Activated CD4-positive, CD25-positive, alpha-beta regulatory T cell treated with anti-CD3 and anti-CD28 coated beads, Interleukin-2, amount 50 U/mL, for 16 hours (primary cell): ENCODE measurements at regions not wholly inside any gene's neighbourhood (a gene's known extent, or its start where the extent isn't known, plus 50 kb on each side); places are given as distances from the start of the nearest gene placed in this dataset.

Experiments
- DNase-seq: peaks from one replicate; pipeline ENCODE4 v3.0.0-alpha.2; 2020; ENCODE audit warnings: low read depth, low spot score

GRCh38 chr1:244106837-244107493 is 55.9 kb downstream of the ZBTB18 start:
- no peak for DNase-seq

- DNase-seq, result no peak
Measured at GRCh38 chr1:244111027-244111426, 59.9 kb downstream of the ZBTB18 start.

GRCh38 chr1:244112041-244112440 is 61.0 kb downstream of the ZBTB18 start:
- no peak for DNase-seq

- DNase-seq, result no peak
Measured at GRCh38 chr1:244112636-244113035, 61.6 kb downstream of the ZBTB18 start.

GRCh38 chr1:244113532-244114320 is 62.6 kb downstream of the ZBTB18 start:
- no peak for DNase-seq

GRCh38 chr1:244114892-244115291 is 63.8 kb downstream of the ZBTB18 start:
- DNase-seq, result no peak

- no peak for DNase-seq
Measured at GRCh38 chr1:244116946-244117345, 65.9 kb downstream of the ZBTB18 start.

- no peak for DNase-seq
Measured at GRCh38 chr1:244118109-244118761, 67.2 kb downstream of the ZBTB18 start.

- no peak for DNase-seq
Measured at GRCh38 chr1:244128591-244129383, 77.7 kb downstream of the ZBTB18 start.

GRCh38 chr1:244137276-244137675 is 86.2 kb downstream of the ZBTB18 start:
- no peak for DNase-seq

- no peak for DNase-seq
Measured at GRCh38 chr1:244137725-244138124, 86.6 kb downstream of the ZBTB18 start.

- no peak for DNase-seq
Measured at GRCh38 chr1:244138399-244138798, 87.3 kb downstream of the ZBTB18 start.

- DNase-seq, result no peak
Measured at GRCh38 chr1:244139655-244140054, 88.6 kb downstream of the ZBTB18 start.

GRCh38 chr1:244140420-244140819 is 89.3 kb downstream of the ZBTB18 start:
- DNase-seq, result no peak

- DNase-seq, result no peak
Measured at GRCh38 chr1:244144053-244144452, 93.0 kb downstream of the ZBTB18 start.

GRCh38 chr1:244150071-244150470 is 99.0 kb downstream of the ZBTB18 start:
- DNase-seq, result no peak

GRCh38 chr1:244150665-244151064 is 99.6 kb downstream of the ZBTB18 start:
- DNase-seq, result no peak

- no peak for DNase-seq
Measured at GRCh38 chr1:244151537-244151936, 100.5 kb downstream of the ZBTB18 start.

- no peak for DNase-seq
Measured at GRCh38 chr1:244154508-244154871, 103.4 kb downstream of the ZBTB18 start.

- no peak for DNase-seq
Measured at GRCh38 chr1:244154872-244155531, 103.9 kb downstream of the ZBTB18 start.

- DNase-seq, result no peak
Measured at GRCh38 chr1:244155661-244156060, 104.6 kb downstream of the ZBTB18 start.
